ENCODE measurements at regions not wholly inside any gene's neighbourhood (a gene's known extent, or its start where the extent isn't known, plus 50 kb on each side); places are given as distances from the start of the nearest gene placed in this dataset.

- H3K4me3 ChIP-seq (ENCODE audit: low read depth, low read length) = no peak overlapping the region
- TF ChIP-seq, protein P1, sequence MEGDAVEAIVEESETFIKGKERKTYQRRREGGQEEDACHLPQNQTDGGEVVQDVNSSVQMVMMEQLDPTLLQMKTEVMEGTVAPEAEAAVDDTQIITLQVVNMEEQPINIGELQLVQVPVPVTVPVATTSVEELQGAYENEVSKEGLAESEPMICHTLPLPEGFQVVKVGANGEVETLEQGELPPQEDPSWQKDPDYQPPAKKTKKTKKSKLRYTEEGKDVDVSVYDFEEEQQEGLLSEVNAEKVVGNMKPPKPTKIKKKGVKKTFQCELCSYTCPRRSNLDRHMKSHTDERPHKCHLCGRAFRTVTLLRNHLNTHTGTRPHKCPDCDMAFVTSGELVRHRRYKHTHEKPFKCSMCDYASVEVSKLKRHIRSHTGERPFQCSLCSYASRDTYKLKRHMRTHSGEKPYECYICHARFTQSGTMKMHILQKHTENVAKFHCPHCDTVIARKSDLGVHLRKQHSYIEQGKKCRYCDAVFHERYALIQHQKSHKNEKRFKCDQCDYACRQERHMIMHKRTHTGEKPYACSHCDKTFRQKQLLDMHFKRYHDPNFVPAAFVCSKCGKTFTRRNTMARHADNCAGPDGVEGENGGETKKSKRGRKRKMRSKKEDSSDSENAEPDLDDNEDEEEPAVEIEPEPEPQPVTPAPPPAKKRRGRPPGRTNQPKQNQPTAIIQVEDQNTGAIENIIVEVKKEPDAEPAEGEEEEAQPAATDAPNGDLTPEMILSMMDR (IDR thresholded peaks at IDR 0.05; ENCODE audit: borderline replicate concordance, insufficient read depth, low read depth, low read length) = no peak
Measured at GRCh38 chr13:44068169-44068568, 188.5 kb downstream of the LACC1 start.

GRCh38 chr13:44068737-44069136 is 189.0 kb downstream of the LACC1 start:
- TF ChIP-seq, protein P1 (IDR thresholded peaks at IDR 0.05; ENCODE audit: borderline replicate concordance, insufficient read depth, low read depth, low read length) = no peak
- no peak overlapping the region for H3K4me3 ChIP-seq (ENCODE audit: low read depth, low read length)

GRCh38 chr13:44072536-44072935 is 192.8 kb downstream of the LACC1 start:
- H3K4me3 ChIP-seq (ENCODE audit: low read depth, low read length) = no peak overlapping the region
- TF ChIP-seq, protein P1 (IDR thresholded peaks at IDR 0.05; ENCODE audit: borderline replicate concordance, insufficient read depth, low read depth, low read length) = no peak

GRCh38 chr13:44074611-44075010 is 194.9 kb downstream of the LACC1 start:
- H3K4me3 ChIP-seq (ENCODE audit: low read depth, low read length) = no peak overlapping the region
- TF ChIP-seq, protein P1 (IDR thresholded peaks at IDR 0.05; ENCODE audit: borderline replicate concordance, insufficient read depth, low read depth, low read length) = no peak

DNA sequence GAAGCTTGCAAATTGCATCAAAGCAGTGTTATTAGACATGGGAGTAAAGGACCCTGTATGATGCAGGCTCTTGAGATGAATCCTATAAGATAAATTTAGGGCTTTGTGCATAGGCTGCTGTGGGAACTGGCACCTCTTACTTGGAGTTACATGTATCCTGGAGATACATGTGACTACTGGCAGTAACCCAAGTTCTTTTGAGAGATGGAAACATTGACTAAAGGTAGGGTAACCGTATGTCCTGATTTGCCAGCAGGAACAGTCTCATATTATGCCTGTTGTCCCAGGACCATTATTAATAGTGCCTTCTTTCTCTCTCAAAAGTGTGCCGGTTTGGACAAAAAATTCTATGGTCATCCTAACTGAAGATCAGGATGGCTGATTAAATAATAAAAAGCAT is 195.4 kb downstream of the LACC1 start:
- no peak overlapping the region for H3K4me3 ChIP-seq (ENCODE audit: low read depth, low read length)
- TF ChIP-seq, protein P1 (IDR thresholded peaks at IDR 0.05; ENCODE audit: borderline replicate concordance, insufficient read depth, low read depth, low read length) = no peak

GRCh38 chr13:44078806-44079376 is 199.2 kb downstream of the LACC1 start:
- TF ChIP-seq, protein P1 (IDR thresholded peaks at IDR 0.05; ENCODE audit: borderline replicate concordance, insufficient read depth, low read depth, low read length) = no peak
- H3K4me3 ChIP-seq (ENCODE audit: low read depth, low read length) = no peak overlapping the region

GRCh38 chr13:44079413-44080205 is 199.9 kb downstream of the LACC1 start:
- TF ChIP-seq, protein P1 (IDR thresholded peaks at IDR 0.05; ENCODE audit: borderline replicate concordance, insufficient read depth, low read depth, low read length) = no peak

More at GRCh38 chr13:44079413-44080205, 199.9 kb downstream of the LACC1 start:
- no peak overlapping the region for H3K4me3 ChIP-seq (ENCODE audit: low read depth, low read length)
